ENCODE measurements at regions not wholly inside any gene's neighbourhood (a gene's known extent, or its start where the extent isn't known, plus 50 kb on each side); places are given as distances from the start of the nearest gene placed in this dataset.
"Not testable (repeated sequence)": the region's sequence is repeated elsewhere in the genome, so short reads cannot be mapped to it uniquely, and the experiment has no call there.

DNA sequence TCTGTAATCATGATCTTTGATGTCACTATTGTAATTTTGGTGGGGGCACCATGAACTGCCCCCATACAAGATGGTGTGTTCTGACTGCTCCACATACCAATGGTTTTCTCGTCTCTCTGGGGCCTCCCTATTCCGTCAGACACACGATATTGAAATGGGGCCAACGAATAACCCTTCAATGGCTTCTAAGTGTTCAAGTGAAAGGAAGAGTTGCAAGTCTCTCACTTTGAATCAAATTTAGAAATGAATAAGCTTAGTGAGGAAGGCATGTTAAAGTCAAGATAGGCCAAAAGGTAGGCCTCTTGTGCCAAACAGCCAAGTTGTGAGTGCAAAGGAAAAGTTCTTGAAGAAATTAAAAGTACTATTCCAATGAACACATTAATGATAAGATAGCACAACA lies 205.4 kb downstream of the SPRY1 start:
- 89 to 96% methylated on average over 4 of the region's 4 CpGs for WGBS, 2 donors
- intact Hi-C loops (cut with DNase I): no loop called here

DNA sequence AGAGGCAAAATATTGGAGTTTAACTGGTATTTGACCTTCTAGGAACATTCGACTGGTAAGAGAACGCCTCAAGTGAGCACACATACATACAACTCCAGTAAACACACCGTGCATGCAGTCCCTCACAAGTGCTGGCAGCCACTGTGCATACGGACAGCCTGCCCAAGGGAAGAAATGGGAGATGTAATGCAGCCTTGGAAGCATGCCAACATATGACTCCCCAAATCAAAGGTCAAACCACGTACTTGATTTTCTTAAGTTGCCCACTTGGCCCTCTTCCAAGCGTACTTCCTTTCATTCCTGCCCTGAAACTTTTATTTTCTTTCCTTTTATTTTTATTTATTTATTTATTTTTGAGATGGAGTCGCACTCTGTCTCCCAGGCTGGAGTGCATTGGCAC lies 206.6 kb downstream of the SPRY1 start:
- no peaks in the 10 kb centered on the region for H3K36me3 ChIP-seq
- H3K4me1 ChIP-seq: peaks cover 0 to 29% (median 21%) of the 10 kb centered on the region in 4 donors
- H3K9me3 ChIP-seq: no peaks in the 10 kb centered on the region
- no peaks in the 10 kb centered on the region for H3K27me3 ChIP-seq
- no peak overlapping the region for H3K27ac ChIP-seq
- H3K4me3 ChIP-seq: no peak overlapping the region
- TF ChIP-seq POLR2AphosphoS5 (IDR thresholded peaks at IDR 0.05) (no peak), POLR2A (IDR thresholded peaks at IDR 0.05) (no peak), EP300 (IDR thresholded peaks at IDR 0.05) (no peak)
- TF ChIP-seq, protein P1, sequence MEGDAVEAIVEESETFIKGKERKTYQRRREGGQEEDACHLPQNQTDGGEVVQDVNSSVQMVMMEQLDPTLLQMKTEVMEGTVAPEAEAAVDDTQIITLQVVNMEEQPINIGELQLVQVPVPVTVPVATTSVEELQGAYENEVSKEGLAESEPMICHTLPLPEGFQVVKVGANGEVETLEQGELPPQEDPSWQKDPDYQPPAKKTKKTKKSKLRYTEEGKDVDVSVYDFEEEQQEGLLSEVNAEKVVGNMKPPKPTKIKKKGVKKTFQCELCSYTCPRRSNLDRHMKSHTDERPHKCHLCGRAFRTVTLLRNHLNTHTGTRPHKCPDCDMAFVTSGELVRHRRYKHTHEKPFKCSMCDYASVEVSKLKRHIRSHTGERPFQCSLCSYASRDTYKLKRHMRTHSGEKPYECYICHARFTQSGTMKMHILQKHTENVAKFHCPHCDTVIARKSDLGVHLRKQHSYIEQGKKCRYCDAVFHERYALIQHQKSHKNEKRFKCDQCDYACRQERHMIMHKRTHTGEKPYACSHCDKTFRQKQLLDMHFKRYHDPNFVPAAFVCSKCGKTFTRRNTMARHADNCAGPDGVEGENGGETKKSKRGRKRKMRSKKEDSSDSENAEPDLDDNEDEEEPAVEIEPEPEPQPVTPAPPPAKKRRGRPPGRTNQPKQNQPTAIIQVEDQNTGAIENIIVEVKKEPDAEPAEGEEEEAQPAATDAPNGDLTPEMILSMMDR (IDR thresholded peaks at IDR 0.05): no peak
- no peak for DNase-seq
- 17 to 62% methylated on average over 7 of the region's 7 CpGs for WGBS, 2 donors
- intact Hi-C loops (cut with DNase I): no loop called here

More for the DNA sequence above, 205.4 kb downstream of the SPRY1 start:
- no peak for DNase-seq
- TF ChIP-seq, protein P1 (IDR thresholded peaks at IDR 0.05): no peak
- TF ChIP-seq EP300 (IDR thresholded peaks at IDR 0.05) (no peak), POLR2A (IDR thresholded peaks at IDR 0.05) (no peak), POLR2AphosphoS5 (IDR thresholded peaks at IDR 0.05) (no peak)
- H3K27ac ChIP-seq: no peak overlapping the region
- H3K4me1 ChIP-seq: peaks cover 0 to 29% (median 21%) of the 10 kb centered on the region in 4 donors
- H3K4me3 ChIP-seq: no peak overlapping the region
- no peaks in the 10 kb centered on the region for H3K36me3 ChIP-seq
- no peaks in the 10 kb centered on the region for H3K9me3 ChIP-seq
- no peaks in the 10 kb centered on the region for H3K27me3 ChIP-seq

DNA sequence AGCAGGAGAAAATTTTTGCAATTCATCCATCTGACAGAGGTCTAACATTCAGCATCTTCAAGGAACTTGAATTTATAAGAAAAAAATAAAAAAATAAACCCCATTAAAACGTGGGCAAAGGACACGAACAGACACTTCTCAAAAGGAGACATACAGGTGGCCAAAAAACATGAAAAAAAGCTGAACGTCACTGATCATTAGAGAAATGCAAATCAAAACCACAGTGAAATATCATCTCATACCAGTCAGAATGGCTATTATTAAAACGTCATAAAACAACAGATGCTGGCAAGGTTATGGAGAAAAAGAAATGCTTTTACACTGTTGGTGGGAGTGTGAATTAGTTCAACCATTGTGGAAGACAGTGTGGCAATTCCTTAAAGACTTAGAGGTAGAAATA lies 209.2 kb downstream of the SPRY1 start:
- H3K4me3 ChIP-seq: not testable (repeated sequence)
- 74 to 76% methylated on average over 4 of the region's 4 CpGs for WGBS, 2 donors

DNA sequence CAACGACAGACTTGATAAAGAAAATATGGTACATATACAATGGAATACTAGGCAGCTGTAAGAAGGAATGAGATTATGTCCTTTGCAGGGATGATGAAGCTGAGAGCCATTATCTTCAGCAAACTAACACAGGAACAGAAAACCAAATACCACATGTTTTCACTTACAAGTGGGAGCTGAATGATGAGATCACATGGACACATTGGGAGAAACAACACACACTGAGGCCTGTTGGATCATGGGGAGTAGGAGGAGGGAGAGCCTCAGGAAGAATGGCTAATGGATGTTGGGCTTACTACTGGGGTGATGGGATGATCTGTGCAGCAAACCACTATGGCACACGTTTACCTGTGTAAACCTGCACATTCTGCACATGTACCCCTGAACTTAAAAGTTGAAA lies 209.7 kb downstream of the SPRY1 start:
- no peak for DNase-seq
- H3K27me3 ChIP-seq: no peaks in the 10 kb centered on the region
- no peaks in the 10 kb centered on the region for H3K4me1 ChIP-seq
- H3K4me3 ChIP-seq: no peak overlapping the region
- no peaks in the 10 kb centered on the region for H3K9me3 ChIP-seq
- 80 to 92% methylated on average over 2 of the region's 2 CpGs for WGBS, 2 donors
- intact Hi-C loops (cut with DNase I): no loop called here
- TF ChIP-seq POLR2AphosphoS5 (IDR thresholded peaks at IDR 0.05): no peak
- TF ChIP-seq, protein P1 (IDR thresholded peaks at IDR 0.05): no peak
- TF ChIP-seq POLR2A (IDR thresholded peaks at IDR 0.05): no peak
- TF ChIP-seq EP300 (IDR thresholded peaks at IDR 0.05): no peak
- H3K27ac ChIP-seq: no peak overlapping the region
- H3K36me3 ChIP-seq: no peaks in the 10 kb centered on the region

More for the DNA sequence above, 209.2 kb downstream of the SPRY1 start:
- H3K9me3 ChIP-seq; H3K4me1 ChIP-seq; H3K27ac ChIP-seq; H3K27me3 ChIP-seq; DNase-seq; H3K36me3 ChIP-seq; intact Hi-C loops (cut with DNase I): not testable (repeated sequence)

DNA sequence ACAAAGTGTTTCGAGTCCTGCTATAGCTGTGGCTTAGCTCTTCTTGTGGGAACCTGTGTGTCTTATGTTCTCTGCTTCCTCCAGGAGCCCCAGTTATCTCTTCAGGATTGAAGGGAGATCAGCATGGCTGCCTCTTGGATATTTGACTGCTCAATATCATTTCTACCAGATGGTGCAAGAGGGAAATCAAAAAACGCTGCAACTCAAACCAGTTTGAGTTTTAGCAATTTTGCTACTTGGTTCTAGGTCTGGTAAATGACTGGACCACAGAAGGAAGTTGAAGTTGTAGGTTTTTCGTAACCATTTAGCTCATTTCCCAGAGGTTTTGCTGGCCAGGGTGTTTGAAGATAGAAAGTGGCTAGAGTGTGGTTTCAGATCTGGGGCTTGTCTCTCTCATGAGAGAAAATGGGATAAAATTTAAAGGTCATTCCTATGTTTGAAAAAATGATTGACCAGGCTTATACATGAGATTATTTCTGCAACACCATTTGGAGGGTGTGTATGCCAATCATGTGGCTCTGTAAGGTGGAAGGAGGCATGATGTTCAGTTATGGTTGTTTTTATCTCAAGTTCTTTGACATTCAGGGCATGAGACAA lies 210.4 kb downstream of the SPRY1 start:
- no peak overlapping the region for H3K27ac ChIP-seq
- H3K9me3 ChIP-seq: no peaks in the 10 kb centered on the region
- DNase-seq: no peak
- TF ChIP-seq EP300 (IDR thresholded peaks at IDR 0.05): no peak
- no peak for TF ChIP-seq POLR2A (IDR thresholded peaks at IDR 0.05)
- no peaks in the 10 kb centered on the region for H3K4me1 ChIP-seq
- WGBS, 2 donors: 59 to 82% methylated on average over 3 of the region's 3 CpGs
- H3K4me3 ChIP-seq: no peak overlapping the region
- no peaks in the 10 kb centered on the region for H3K36me3 ChIP-seq
- H3K27me3 ChIP-seq: no peaks in the 10 kb centered on the region
- intact Hi-C loops (cut with DNase I): no loop called here

DNA sequence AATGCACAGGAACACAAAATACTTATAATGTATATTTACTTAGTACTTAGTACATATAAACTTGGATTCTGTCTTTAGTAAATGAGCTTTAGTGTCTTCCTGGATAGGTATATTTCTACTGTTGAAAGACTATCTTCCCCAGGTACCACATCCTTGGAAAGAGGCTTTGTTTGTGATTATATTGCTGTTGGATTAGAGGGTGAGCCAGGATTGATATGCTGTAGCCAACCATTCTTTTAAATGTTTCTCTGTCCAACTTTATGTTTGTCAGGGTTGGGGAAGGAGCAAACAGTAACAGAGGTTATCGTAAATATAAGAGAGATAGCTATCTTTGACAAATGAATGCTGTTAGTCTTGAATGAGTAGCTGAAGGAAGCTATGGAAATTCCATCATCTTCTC lies 213.2 kb downstream of the SPRY1 start:
- Histone ChIP-seq H3K27ac (no peak overlapping the region), H3K27me3 (no peaks in the 10 kb centered on the region), H3K9me3 (no peaks in the 10 kb centered on the region), H3K4me1 (peaks cover 0 to 18% (median 8%) of the 10 kb centered on the region in 4 donors), H3K36me3 (no peaks in the 10 kb centered on the region), H3K4me3 (no peak overlapping the region)
- WGBS, 2 donors: 23 to 71% methylated on average over 1 of the region's 1 CpG
- TF ChIP-seq, protein P1 (IDR thresholded peaks at IDR 0.05): no peak
- TF ChIP-seq POLR2A (IDR thresholded peaks at IDR 0.05) (no peak), POLR2AphosphoS5 (IDR thresholded peaks at IDR 0.05) (no peak), EP300 (IDR thresholded peaks at IDR 0.05) (no peak)
- intact Hi-C loops (cut with DNase I): no loop called here
- DNase-seq: no peak

Measured in sigmoid colon (tissue), 6 donors.